Mesendoderm (in vitro differentiated cells): ENCODE measurements at regions not wholly inside any gene's neighbourhood (a gene's known extent, or its start where the extent isn't known, plus 50 kb on each side); places are given as distances from the start of the nearest gene placed in this dataset.

Experiments used
- DNase-seq: peaks from one replicate; pipeline ENCODE4 v3.0.0; 2013
- H2AK5ac ChIP-seq: 2 replicates; pipeline ENCODE4 v1.6.1; 2013; ENCODE audit warnings: low read length, inconsistent platforms
- H2BK120ac ChIP-seq: 2 replicates; pipeline ENCODE4 v1.6.1; 2013; ENCODE audit warnings: low read depth, mild to moderate bottlenecking, low read length, moderate library complexity, mixed read lengths
- H2BK15ac ChIP-seq: replicated peaks from 2 replicates; pipeline ENCODE4 v1.6.1; 2013; ENCODE audit warnings: low read depth, mild to moderate bottlenecking, moderate library complexity
- H2BK5ac ChIP-seq: 2 replicates; pipeline ENCODE4 v1.6.1; 2013; ENCODE audit warnings: low read length, inconsistent platforms
- H3K18ac ChIP-seq: 2 replicates; pipeline ENCODE4 v1.6.1; 2013; ENCODE audit warnings: mild to moderate bottlenecking, low read length, mixed read lengths
- H3K23ac ChIP-seq: one replicate; pipeline ENCODE4 v1.6.1; 2013; ENCODE audit warnings: low read length
- H3K27ac ChIP-seq: 2 replicates; pipeline ENCODE4 v1.5.1; 2013; ENCODE audit warnings: low read depth, mild to moderate bottlenecking, inconsistent platforms, low read length, moderate library complexity
- H3K27me3 ChIP-seq: 2 replicates; pipeline ENCODE4 v1.6.1; 2013; ENCODE audit warnings: low read length, control low read depth, mild to moderate bottlenecking, inconsistent platforms; ENCODE audit not compliant: insufficient read depth, poor library complexity
- H3K36me3 ChIP-seq: 2 replicates; pipeline ENCODE4 v1.6.1; 2013; ENCODE audit warnings: low read length, inconsistent platforms; ENCODE audit not compliant: control insufficient read depth, insufficient read depth
- H3K4ac ChIP-seq: one replicate; pipeline ENCODE4 v1.6.1; 2013; ENCODE audit warnings: low read depth, mild to moderate bottlenecking, low read length, moderate library complexity
- H3K4me1 ChIP-seq: 2 replicates; pipeline ENCODE4 v1.6.1; 2013; ENCODE audit warnings: low read depth, low read length, inconsistent platforms; ENCODE audit not compliant: control insufficient read depth
- H3K4me2 ChIP-seq: 2 replicates; pipeline ENCODE4 v1.6.1; 2013; ENCODE audit warnings: low read length
- H3K4me3 ChIP-seq: 2 replicates; pipeline ENCODE4 v1.5.1; 2013; ENCODE audit warnings: mild to moderate bottlenecking, low read length
- H3K56ac ChIP-seq: one replicate; pipeline ENCODE4 v1.6.1; 2013; ENCODE audit warnings: low read length
- H3K79me1 ChIP-seq: 2 replicates; pipeline ENCODE4 v1.6.1; 2013; ENCODE audit warnings: low read length, inconsistent platforms
- H3K79me2 ChIP-seq: 2 replicates; pipeline ENCODE4 v1.6.1; 2013; ENCODE audit warnings: mild to moderate bottlenecking, low read length; ENCODE audit not compliant: control insufficient read depth, insufficient read depth
- H3K9ac ChIP-seq: 2 replicates; pipeline ENCODE4 v1.6.1; 2013; ENCODE audit warnings: low read length, inconsistent platforms
- H4K5ac ChIP-seq: one replicate; pipeline ENCODE4 v1.6.1; 2013; ENCODE audit warnings: low read length
- H4K8ac ChIP-seq: one replicate; pipeline ENCODE4 v1.6.1; 2013; ENCODE audit warnings: low read depth, mild to moderate bottlenecking, control low read depth, low read length, moderate library complexity
- WGBS: extraction: QIAGEN DNeasy Blood & Tissue Kit; methylation state at CpG from one replicate; pipeline ENCODE4 v1.1.7; 2013; ENCODE audit warnings: low lambda C conversion rate, missing lambda C conversion rate; ENCODE audit not compliant: insufficient coverage; ENCODE audit errors: extremely low coverage; 5-methylcytosine and 5-hydroxymethylcytosine counted together

DNA sequence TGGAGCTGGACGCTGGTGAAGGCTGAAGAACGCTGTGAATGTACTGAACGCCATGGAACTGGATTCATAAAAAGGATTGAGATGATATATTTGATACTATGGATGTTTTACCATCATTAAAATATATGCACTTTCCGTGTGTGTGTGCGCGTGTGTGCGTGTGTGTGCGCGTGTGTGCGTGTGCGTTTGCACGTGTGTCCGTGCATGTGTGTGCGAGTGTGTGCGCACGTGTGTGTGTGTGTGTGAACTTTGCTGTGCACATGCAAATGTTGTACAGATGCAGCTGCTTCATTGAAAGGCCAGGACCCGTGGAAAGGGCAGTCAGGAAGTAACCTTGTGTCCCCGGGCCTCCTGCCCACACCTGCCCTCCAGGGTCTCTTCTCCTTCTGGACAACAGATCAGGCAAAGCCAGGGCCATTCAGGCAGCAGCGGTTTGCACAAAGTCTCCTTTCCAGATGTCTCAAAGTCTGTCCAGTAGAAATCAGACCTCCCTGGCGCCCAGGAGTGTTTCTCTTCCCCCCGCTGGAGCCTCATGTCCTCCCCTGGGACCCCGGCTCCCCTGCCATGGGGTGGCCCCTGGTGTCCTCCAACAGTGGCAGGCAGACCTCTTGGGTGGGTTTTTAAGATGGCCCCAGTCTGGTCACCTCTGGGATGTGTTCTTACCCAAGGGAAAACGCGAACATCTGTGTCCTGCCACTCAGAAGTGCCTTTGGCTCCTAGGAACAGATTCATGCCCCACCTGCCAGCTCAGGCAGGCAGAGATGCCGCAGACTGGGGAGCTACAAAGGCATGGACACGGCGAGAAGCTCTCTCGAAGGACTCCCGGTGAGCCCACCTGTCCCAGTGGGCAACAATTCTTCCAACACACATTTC is 86.1 kb upstream of the GPC1 start:
- no peak overlapping the region for H2BK5ac ChIP-seq
- H4K5ac ChIP-seq: no peak overlapping the region
- H3K4me1 ChIP-seq: no peaks in the 10 kb centered on the region
- no CpG with 5 or more reads among the region's 29 CpGs for WGBS
- H4K8ac ChIP-seq: no peak overlapping the region
- H3K79me1 ChIP-seq: no peaks in the 10 kb centered on the region
- DNase-seq: no peak
- H3K18ac ChIP-seq: no peak overlapping the region
- H3K4ac ChIP-seq: no peak overlapping the region
- no peak overlapping the region for H2BK15ac ChIP-seq
- H2BK120ac ChIP-seq: no peak overlapping the region
- H3K27ac ChIP-seq: no peak overlapping the region
- H3K23ac ChIP-seq: no peak overlapping the region
- H2AK5ac ChIP-seq: no peak overlapping the region
- H3K4me3 ChIP-seq: no peak overlapping the region
- no peaks in the 10 kb centered on the region for H3K27me3 ChIP-seq
- H3K4me2 ChIP-seq: no peak overlapping the region
- H3K36me3 ChIP-seq: no peaks in the 10 kb centered on the region
- H3K9ac ChIP-seq: no peak overlapping the region
- no peaks in the 10 kb centered on the region for H3K79me2 ChIP-seq
- no peak overlapping the region for H3K56ac ChIP-seq

GRCh38 chr2:240350006-240350355 is 85.5 kb upstream of the GPC1 start:
- no peak overlapping the region for H2AK5ac ChIP-seq
- H3K79me2 ChIP-seq: no peaks in the 10 kb centered on the region
- H3K27ac ChIP-seq: no peak overlapping the region
- no CpG with 5 or more reads among the region's 8 CpGs for WGBS
- no peak overlapping the region for H3K4ac ChIP-seq
- H3K36me3 ChIP-seq: no peaks in the 10 kb centered on the region
- H3K4me3 ChIP-seq: no peak overlapping the region
- no peak overlapping the region for H3K56ac ChIP-seq
- no peak overlapping the region for H4K5ac ChIP-seq
- H2BK5ac ChIP-seq: no peak overlapping the region
- DNase-seq: no peak
- H3K23ac ChIP-seq: no peak overlapping the region
- no peak overlapping the region for H3K4me2 ChIP-seq
- H3K79me1 ChIP-seq: no peaks in the 10 kb centered on the region
- no peak overlapping the region for H3K9ac ChIP-seq
- no peak overlapping the region for H3K18ac ChIP-seq
- no peaks in the 10 kb centered on the region for H3K27me3 ChIP-seq
- no peaks in the 10 kb centered on the region for H3K4me1 ChIP-seq
- H2BK15ac ChIP-seq: no peak overlapping the region
- H2BK120ac ChIP-seq: no peak overlapping the region
- H4K8ac ChIP-seq: no peak overlapping the region

DNA sequence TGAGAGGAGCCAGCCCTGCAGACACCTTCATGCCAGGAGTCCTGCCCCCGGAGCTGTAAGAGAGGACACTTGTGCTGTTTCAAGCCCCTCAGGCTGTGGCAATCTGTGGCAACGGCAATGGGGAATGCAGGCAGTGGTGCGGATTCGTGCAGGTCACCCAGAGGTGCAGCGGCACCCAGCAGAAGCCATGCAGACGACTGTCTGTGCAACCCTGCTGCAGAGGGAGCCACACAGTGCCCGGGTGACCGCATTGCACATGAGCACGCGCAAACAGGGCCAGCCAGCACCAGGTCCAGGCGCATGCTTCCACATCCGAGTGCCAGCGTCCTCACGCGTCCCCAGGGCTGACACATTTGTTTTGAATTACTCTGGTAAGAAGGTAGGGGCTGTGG is 84.8 kb upstream of the GPC1 start:
- Histone ChIP-seq H3K9ac (no peak overlapping the region), H3K27ac (no peak overlapping the region), H3K27me3 (no peaks in the 10 kb centered on the region), H3K79me1 (no peaks in the 10 kb centered on the region), H3K23ac (no peak overlapping the region), H3K4ac (no peak overlapping the region), H3K4me1 (no peaks in the 10 kb centered on the region), H2BK5ac (no peak overlapping the region), H4K5ac (no peak overlapping the region), H3K36me3 (no peaks in the 10 kb centered on the region), H2BK15ac (no peak overlapping the region), H3K4me2 (no peak overlapping the region), H2BK120ac (no peak overlapping the region), H3K18ac (no peak overlapping the region), H3K56ac (no peak overlapping the region), H3K4me3 (no peak overlapping the region), H3K79me2 (no peaks in the 10 kb centered on the region), H4K8ac (no peak overlapping the region), H2AK5ac (no peak overlapping the region)
- no CpG with 5 or more reads among the region's 15 CpGs for WGBS
- DNase-seq: no peak

- Histone ChIP-seq H3K9ac (no peak overlapping the region), H4K5ac (no peak overlapping the region), H3K4me2 (no peak overlapping the region), H2AK5ac (no peak overlapping the region), H3K4me1 (no peaks in the 10 kb centered on the region), H2BK120ac (no peak overlapping the region), H3K27ac (no peak overlapping the region), H3K79me1 (no peaks in the 10 kb centered on the region), H4K8ac (no peak overlapping the region), H3K4ac (no peak overlapping the region), H3K36me3 (no peaks in the 10 kb centered on the region), H3K27me3 (no peaks in the 10 kb centered on the region), H3K79me2 (no peaks in the 10 kb centered on the region), H2BK5ac (no peak overlapping the region), H2BK15ac (no peak overlapping the region), H3K23ac (no peak overlapping the region), H3K4me3 (no peak overlapping the region), H3K56ac (no peak overlapping the region), H3K18ac (no peak overlapping the region)
- no peak for DNase-seq
- WGBS: no CpG with 5 or more reads among the region's 28 CpGs
Measured at GRCh38 chr2:240351088-240351741, 84.2 kb upstream of the GPC1 start.

DNA sequence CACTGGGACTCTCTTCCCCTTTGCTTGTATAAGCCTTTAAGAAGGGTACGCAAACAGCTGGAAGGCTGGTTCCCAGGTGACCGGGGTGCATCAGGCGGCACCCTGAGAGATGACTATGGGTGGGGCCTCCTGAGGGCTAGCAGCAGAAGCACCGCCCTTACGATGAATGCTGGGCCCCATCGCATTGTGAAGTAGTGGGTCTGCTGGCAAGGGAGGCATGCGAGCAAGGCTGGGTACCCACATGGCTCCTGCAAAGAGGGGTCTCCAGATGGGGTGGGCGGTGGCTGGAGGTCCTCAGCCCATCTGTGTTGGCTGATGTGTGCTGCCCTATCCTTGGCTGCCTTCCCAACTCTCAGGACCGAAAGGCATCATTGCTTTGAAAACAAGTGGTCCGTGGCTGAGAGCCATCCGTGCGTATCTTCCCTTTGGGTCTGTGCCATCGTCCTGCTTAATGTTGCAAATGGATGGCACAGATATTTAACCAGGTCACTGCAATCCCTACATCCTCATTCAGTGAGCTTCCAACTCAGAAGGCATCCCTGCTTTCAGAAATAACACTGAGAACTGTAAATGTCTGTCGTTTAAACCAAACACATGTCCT is 83.5 kb upstream of the GPC1 start:
- H3K36me3 ChIP-seq: no peaks in the 10 kb centered on the region
- no peak overlapping the region for H3K23ac ChIP-seq
- H3K56ac ChIP-seq: no peak overlapping the region
- H3K27ac ChIP-seq: no peak overlapping the region
- H3K4me3 ChIP-seq: no peak overlapping the region
- H3K27me3 ChIP-seq: no peaks in the 10 kb centered on the region
- no peak overlapping the region for H3K9ac ChIP-seq
- H4K5ac ChIP-seq: no peak overlapping the region
- H3K79me1 ChIP-seq: no peaks in the 10 kb centered on the region
- H3K4me2 ChIP-seq: no peak overlapping the region
- no peak overlapping the region for H3K18ac ChIP-seq
- no peaks in the 10 kb centered on the region for H3K4me1 ChIP-seq
- no peak overlapping the region for H2BK15ac ChIP-seq
- no peak overlapping the region for H2AK5ac ChIP-seq
- no CpG with 5 or more reads among the region's 14 CpGs for WGBS
- H4K8ac ChIP-seq: no peak overlapping the region
- no peaks in the 10 kb centered on the region for H3K79me2 ChIP-seq
- no peak overlapping the region for H2BK5ac ChIP-seq
- no peak overlapping the region for H2BK120ac ChIP-seq
- DNase-seq: no peak
- no peak overlapping the region for H3K4ac ChIP-seq
